ENCODE measurements at regions not wholly inside any gene's neighbourhood (a gene's known extent, or its start where the extent isn't known, plus 50 kb on each side); places are given as distances from the start of the nearest gene placed in this dataset.
"Not testable (repeated sequence)": the region's sequence is repeated elsewhere in the genome, so short reads cannot be mapped to it uniquely, and the experiment has no call there.

DNA sequence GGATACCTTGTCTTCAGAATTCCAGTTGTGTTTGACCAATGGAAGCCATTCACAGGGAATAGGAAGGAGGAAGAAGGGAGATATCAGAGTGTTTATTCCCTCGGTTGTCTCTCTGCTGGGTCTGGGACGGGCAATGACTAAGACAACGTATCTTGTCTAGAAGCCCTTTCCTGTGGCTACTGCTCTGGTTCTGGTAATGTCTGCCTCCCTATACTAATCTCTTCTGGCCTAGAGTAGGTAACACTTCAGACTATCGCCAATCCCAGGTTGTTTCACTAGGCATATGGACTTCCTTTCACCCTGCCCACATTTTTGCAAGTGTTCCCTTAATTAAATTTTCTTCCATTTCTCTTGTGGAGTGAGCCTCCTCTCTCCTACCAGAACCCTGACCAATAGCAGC is 687.7 kb upstream of the TBX3 start:
- no peaks in the 10 kb centered on the region for H3K4me1 ChIP-seq
- peaks cover 11% of the 10 kb centered on the region for H3K4me1 Mint-ChIP-seq
- no peak overlapping the region for H3K4me3 Mint-ChIP-seq
- no peaks in the 10 kb centered on the region for H4K20me1 ChIP-seq (ENCODE audit: low read depth)
- no peak overlapping the region for H3K4me3 ChIP-seq
- H3K27ac Mint-ChIP-seq = no peak overlapping the region
- no peaks in the 10 kb centered on the region for H3K36me3 ChIP-seq
- H3K36me3 Mint-ChIP-seq = no peaks in the 10 kb centered on the region
- DNase-seq (ENCODE audit: low spot score) = no peak
- no peak overlapping the region for H3K27ac ChIP-seq
- no peaks in the 10 kb centered on the region for H3K79me2 ChIP-seq (ENCODE audit: low read depth)
- H3K9me3 Mint-ChIP-seq = peaks cover 8% of the 10 kb centered on the region
- TF ChIP-seq, protein P1, sequence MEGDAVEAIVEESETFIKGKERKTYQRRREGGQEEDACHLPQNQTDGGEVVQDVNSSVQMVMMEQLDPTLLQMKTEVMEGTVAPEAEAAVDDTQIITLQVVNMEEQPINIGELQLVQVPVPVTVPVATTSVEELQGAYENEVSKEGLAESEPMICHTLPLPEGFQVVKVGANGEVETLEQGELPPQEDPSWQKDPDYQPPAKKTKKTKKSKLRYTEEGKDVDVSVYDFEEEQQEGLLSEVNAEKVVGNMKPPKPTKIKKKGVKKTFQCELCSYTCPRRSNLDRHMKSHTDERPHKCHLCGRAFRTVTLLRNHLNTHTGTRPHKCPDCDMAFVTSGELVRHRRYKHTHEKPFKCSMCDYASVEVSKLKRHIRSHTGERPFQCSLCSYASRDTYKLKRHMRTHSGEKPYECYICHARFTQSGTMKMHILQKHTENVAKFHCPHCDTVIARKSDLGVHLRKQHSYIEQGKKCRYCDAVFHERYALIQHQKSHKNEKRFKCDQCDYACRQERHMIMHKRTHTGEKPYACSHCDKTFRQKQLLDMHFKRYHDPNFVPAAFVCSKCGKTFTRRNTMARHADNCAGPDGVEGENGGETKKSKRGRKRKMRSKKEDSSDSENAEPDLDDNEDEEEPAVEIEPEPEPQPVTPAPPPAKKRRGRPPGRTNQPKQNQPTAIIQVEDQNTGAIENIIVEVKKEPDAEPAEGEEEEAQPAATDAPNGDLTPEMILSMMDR (IDR thresholded peaks at IDR 0.05) = no peak
- TF ChIP-seq EZH2phosphoT487 (IDR thresholded peaks at IDR 0.05) (no peak), EZH2 (IDR thresholded peaks at IDR 0.05) (no peak)
- no peak overlapping the region for H2AFZ ChIP-seq (replicated peaks)
- H3K27me3 Mint-ChIP-seq (ENCODE audit: insufficient read depth, low read depth) = peaks cover 8% of the 10 kb centered on the region
- no peak overlapping the region for H3K4me2 ChIP-seq
- H3F3A ChIP-seq (ENCODE audit: low read depth) = no peaks in the 10 kb centered on the region
- no peak overlapping the region for H3K9ac ChIP-seq
- H3K9me3 ChIP-seq (ENCODE audit: low read depth) = no peaks in the 10 kb centered on the region
- no peaks in the 10 kb centered on the region for H3K27me3 ChIP-seq

- H3K9me3 ChIP-seq (ENCODE audit: low read depth) = no peaks in the 10 kb centered on the region
- TF ChIP-seq EZH2 (IDR thresholded peaks at IDR 0.05) (no peak), EZH2phosphoT487 (IDR thresholded peaks at IDR 0.05) (no peak)
- TF ChIP-seq, protein P1 (IDR thresholded peaks at IDR 0.05) = no peak
- no peak overlapping the region for H3K27ac Mint-ChIP-seq
- DNase-seq (ENCODE audit: low spot score) = no peak
- H3F3A ChIP-seq (ENCODE audit: low read depth) = no peaks in the 10 kb centered on the region
- peaks cover 10% of the 10 kb centered on the region for H3K4me1 Mint-ChIP-seq
- no peaks in the 10 kb centered on the region for H3K4me1 ChIP-seq
- H3K27me3 ChIP-seq = no peaks in the 10 kb centered on the region
- no peaks in the 10 kb centered on the region for H3K36me3 Mint-ChIP-seq
- H3K27me3 Mint-ChIP-seq (ENCODE audit: insufficient read depth, low read depth) = peaks cover 12% of the 10 kb centered on the region
- no peak overlapping the region for H3K4me3 Mint-ChIP-seq
- no peak overlapping the region for H3K4me2 ChIP-seq
- no peak overlapping the region for H3K27ac ChIP-seq
- H4K20me1 ChIP-seq (ENCODE audit: low read depth) = no peaks in the 10 kb centered on the region
- no peaks in the 10 kb centered on the region for H3K36me3 ChIP-seq
- H3K9ac ChIP-seq = no peak overlapping the region
- H3K79me2 ChIP-seq (ENCODE audit: low read depth) = no peaks in the 10 kb centered on the region
- no peak overlapping the region for H3K4me3 ChIP-seq
- peaks cover 9% of the 10 kb centered on the region for H3K9me3 Mint-ChIP-seq
- peak overlapping the region; percentile 3 for H2AFZ ChIP-seq (replicated peaks)
These were observed 686.7 kb upstream of the TBX3 start for GRCh38 chr12:115370650-115371049.

DNA sequence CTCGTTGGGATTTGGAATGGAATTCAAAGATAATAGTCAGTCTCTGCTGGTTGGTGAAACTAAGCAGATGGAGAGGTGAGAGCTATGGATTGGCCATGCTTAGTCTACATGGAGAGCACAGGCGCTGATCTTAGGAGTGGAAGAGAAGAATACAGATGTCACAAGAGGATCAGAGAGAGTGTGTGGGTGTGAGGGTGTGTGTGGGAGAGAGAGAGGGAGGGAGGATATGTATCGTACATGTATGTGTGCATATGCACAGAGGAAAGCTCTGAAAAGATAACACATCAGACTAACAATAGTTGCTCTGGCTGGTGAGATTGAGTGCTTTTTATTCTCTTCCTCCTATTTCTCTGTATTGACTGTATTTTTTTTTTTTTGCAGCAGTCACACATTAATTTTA is 686.2 kb upstream of the TBX3 start:
- H3K36me3 ChIP-seq = no peaks in the 10 kb centered on the region
- H3K9me3 ChIP-seq (ENCODE audit: low read depth) = no peaks in the 10 kb centered on the region
- Mint-ChIP-seq H3K4me3 (no peak overlapping the region), H3K27me3 (ENCODE audit: insufficient read depth, low read depth) (peaks cover 12% of the 10 kb centered on the region), H3K9me3 (peaks cover 9% of the 10 kb centered on the region), H3K4me1 (peaks cover 5% of the 10 kb centered on the region), H3K27ac (no peak overlapping the region), H3K36me3 (no peaks in the 10 kb centered on the region)
- no peaks in the 10 kb centered on the region for H3K79me2 ChIP-seq (ENCODE audit: low read depth)
- H3K4me2 ChIP-seq = no peak overlapping the region
- H3K4me1 ChIP-seq = no peaks in the 10 kb centered on the region
- H3F3A ChIP-seq (ENCODE audit: low read depth) = no peaks in the 10 kb centered on the region
- H3K27ac ChIP-seq = no peak overlapping the region
- no peak for DNase-seq (ENCODE audit: low spot score)
- H2AFZ ChIP-seq (replicated peaks) = no peak overlapping the region
- no peak overlapping the region for H3K4me3 ChIP-seq
- H3K9ac ChIP-seq = no peak overlapping the region
- TF ChIP-seq, protein P1 (IDR thresholded peaks at IDR 0.05) = no peak
- TF ChIP-seq EZH2 (IDR thresholded peaks at IDR 0.05) (no peak), EZH2phosphoT487 (IDR thresholded peaks at IDR 0.05) (no peak)
- H3K27me3 ChIP-seq = no peaks in the 10 kb centered on the region
- no peaks in the 10 kb centered on the region for H4K20me1 ChIP-seq (ENCODE audit: low read depth)

- not testable (repeated sequence) for H3K4me3 ChIP-seq; H3K9me3 ChIP-seq (ENCODE audit: low read depth); H3K4me2 ChIP-seq; H3K9me3 Mint-ChIP-seq; H3K36me3 ChIP-seq; DNase-seq (ENCODE audit: low spot score); H3K4me1 ChIP-seq; H3K27ac Mint-ChIP-seq; H3K4me3 Mint-ChIP-seq; H4K20me1 ChIP-seq (ENCODE audit: low read depth); H3K4me1 Mint-ChIP-seq; H3K9ac ChIP-seq; H3K27ac ChIP-seq; H3K27me3 ChIP-seq; H3K79me2 ChIP-seq (ENCODE audit: low read depth); H3K36me3 Mint-ChIP-seq; H2AFZ ChIP-seq (replicated peaks); H3K27me3 Mint-ChIP-seq (ENCODE audit: insufficient read depth, low read depth); H3F3A ChIP-seq (ENCODE audit: low read depth)
These were observed 682.3 kb upstream of the TBX3 start for GRCh38 chr12:115366277-115366676.

- not testable (repeated sequence) for H3K9me3 ChIP-seq (ENCODE audit: low read depth); H4K20me1 ChIP-seq (ENCODE audit: low read depth); H3K4me1 Mint-ChIP-seq; H3F3A ChIP-seq (ENCODE audit: low read depth); H3K36me3 Mint-ChIP-seq; H3K4me3 Mint-ChIP-seq; H3K9me3 Mint-ChIP-seq; H2AFZ ChIP-seq (replicated peaks); H3K79me2 ChIP-seq (ENCODE audit: low read depth); H3K27me3 Mint-ChIP-seq (ENCODE audit: insufficient read depth, low read depth); H3K9ac ChIP-seq; H3K4me2 ChIP-seq; H3K4me3 ChIP-seq; H3K27ac ChIP-seq; DNase-seq (ENCODE audit: low spot score); H3K27ac Mint-ChIP-seq; H3K36me3 ChIP-seq; H3K27me3 ChIP-seq; H3K4me1 ChIP-seq
These were observed 681.8 kb upstream of the TBX3 start for GRCh38 chr12:115365765-115366164.
